ENCODE measurements at regions not wholly inside any gene's neighbourhood (a gene's known extent, or its start where the extent isn't known, plus 50 kb on each side); places are given as distances from the start of the nearest gene placed in this dataset.

GRCh38 chr14:38134416-38135030 lies 73.2 kb upstream of the SSTR1 start:
- Histone ChIP-seq H3K4me3 (no peak overlapping the region), H3K9me3 (no peaks in the 10 kb centered on the region; the same call in 1 of the 2 replicates), H3K4me1 (no peaks in the 10 kb centered on the region), H3K27me3 (ENCODE audit: low read depth) (no peaks in the 10 kb centered on the region), H3K36me3 (replicated peaks) (no peaks in the 10 kb centered on the region)
- in situ Hi-C loops (cut with MboI; ENCODE audit: low sequenced_read_pairs) = no loop called here
- DNase-seq (ENCODE audit: low spot score in 2 of 2) = no peak

- in situ Hi-C loops (cut with MboI; ENCODE audit: low sequenced_read_pairs) = no loop called here
These were observed 72.4 kb upstream of the SSTR1 start for GRCh38 chr14:38135106-38135867.

DNA sequence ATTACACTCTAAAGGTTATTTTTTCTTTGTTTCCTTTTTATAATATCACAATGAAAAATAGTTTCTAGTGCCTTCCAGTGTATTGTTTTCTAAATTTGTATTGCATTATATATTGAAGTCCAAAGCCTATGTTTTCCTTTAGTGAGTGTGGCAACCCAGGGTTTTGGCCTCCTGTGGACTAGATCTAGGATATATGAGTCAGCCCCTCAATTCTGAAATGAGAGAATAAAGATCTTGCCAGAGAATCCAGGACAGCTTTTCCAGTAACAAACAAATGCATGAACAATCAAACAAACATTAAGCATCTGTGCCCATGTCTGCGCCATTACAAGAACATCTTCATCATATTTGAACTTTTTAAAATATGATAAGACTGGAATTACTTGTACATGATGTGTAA lies 70.7 kb upstream of the SSTR1 start:
- Histone ChIP-seq H3K27me3 (ENCODE audit: low read depth) (no peaks in the 10 kb centered on the region), H3K4me3 (no peak overlapping the region), H3K36me3 (replicated peaks) (no peaks in the 10 kb centered on the region), H3K4me1 (no peaks in the 10 kb centered on the region), H3K9me3 (no peaks in the 10 kb centered on the region; the same call in 1 of the 2 replicates)
- DNase-seq (ENCODE audit: low spot score in 2 of 2) = no peak
- in situ Hi-C loops (cut with MboI; ENCODE audit: low sequenced_read_pairs) = no loop called here

More at GRCh38 chr14:38135106-38135867, 72.4 kb upstream of the SSTR1 start:
- Histone ChIP-seq H3K4me3 (no peak overlapping the region), H3K27me3 (ENCODE audit: low read depth) (no peaks in the 10 kb centered on the region), H3K4me1 (no peaks in the 10 kb centered on the region), H3K9me3 (no peaks in the 10 kb centered on the region; the same call in 1 of the 2 replicates), H3K36me3 (replicated peaks) (no peaks in the 10 kb centered on the region)
- no peak for DNase-seq (ENCODE audit: low spot score in 2 of 2)

DNA sequence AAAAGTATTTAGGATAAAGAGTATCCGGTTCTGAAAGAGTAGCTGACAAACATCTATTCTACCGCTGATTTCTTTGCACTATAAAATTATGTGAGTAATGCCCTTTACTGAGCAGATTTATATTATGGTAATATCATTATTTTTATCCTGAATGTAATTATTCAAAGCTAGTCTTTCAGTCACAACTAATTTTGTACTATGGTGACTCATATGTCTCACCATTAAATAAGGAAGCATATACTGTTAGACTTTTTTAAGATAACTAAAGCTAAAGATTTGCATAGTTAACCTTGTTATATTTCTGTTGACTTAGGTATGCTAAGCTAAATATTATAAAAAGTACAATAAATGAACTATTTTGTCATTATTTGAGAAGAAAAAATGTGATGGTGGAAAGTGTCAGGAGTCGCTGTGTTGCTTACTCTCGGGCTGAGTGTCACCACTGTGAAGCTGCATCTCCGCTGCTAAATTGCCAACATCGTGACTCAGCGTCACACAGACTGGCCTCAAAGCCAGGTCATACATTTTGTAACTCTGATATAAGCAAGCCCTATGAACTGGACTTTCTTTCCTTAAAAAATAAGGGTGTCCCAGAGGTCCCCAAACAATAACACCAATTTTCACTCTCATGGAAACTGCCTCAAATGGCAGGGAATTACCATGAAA lies 69.1 kb upstream of the SSTR1 start:
- Histone ChIP-seq H3K9me3 (no peaks in the 10 kb centered on the region), H3K4me1 (no peaks in the 10 kb centered on the region), H3K4me3 (no peak overlapping the region), H3K27me3 (ENCODE audit: low read depth) (no peaks in the 10 kb centered on the region), H3K36me3 (replicated peaks) (no peaks in the 10 kb centered on the region)
- in situ Hi-C loops (cut with MboI; ENCODE audit: low sequenced_read_pairs) = no loop called here
- no peak for DNase-seq (ENCODE audit: low spot score in 2 of 2)

GRCh38 chr14:38139926-38140325 lies 67.8 kb upstream of the SSTR1 start:
- no peaks in the 10 kb centered on the region for H3K9me3 ChIP-seq
- no peak for DNase-seq (ENCODE audit: low spot score in 2 of 2)
- H3K4me1 ChIP-seq = no peaks in the 10 kb centered on the region
- no peaks in the 10 kb centered on the region for H3K27me3 ChIP-seq (ENCODE audit: low read depth)
- no peaks in the 10 kb centered on the region for H3K36me3 ChIP-seq (replicated peaks)
- in situ Hi-C loops (cut with MboI; ENCODE audit: low sequenced_read_pairs) = no loop called here
- H3K4me3 ChIP-seq = no peak overlapping the region

DNA sequence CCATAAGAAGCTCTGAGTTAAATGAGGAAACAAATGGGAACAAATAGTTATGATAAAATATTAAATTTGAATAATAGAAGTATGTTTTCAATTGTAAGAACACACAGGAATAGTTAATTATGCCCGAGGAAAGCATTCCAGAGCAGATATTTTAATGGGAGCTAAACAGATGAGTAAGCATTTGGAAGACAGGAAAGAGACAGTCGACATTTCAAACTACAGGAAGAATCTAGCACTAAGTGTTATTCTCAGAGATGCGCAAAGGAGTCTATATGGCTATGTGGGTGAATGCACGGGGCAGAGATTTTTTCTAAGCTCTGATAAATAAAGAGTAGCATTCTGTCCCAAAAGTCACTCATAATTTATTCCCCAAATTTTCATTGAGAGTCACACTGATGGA lies 64.5 kb upstream of the SSTR1 start:
- H3K27me3 ChIP-seq (ENCODE audit: low read depth) = no peaks in the 10 kb centered on the region
- H3K4me3 ChIP-seq = no peak overlapping the region
- H3K9me3 ChIP-seq = no peaks in the 10 kb centered on the region
- no peaks in the 10 kb centered on the region for H3K36me3 ChIP-seq (replicated peaks)
- H3K4me1 ChIP-seq = no peaks in the 10 kb centered on the region
- DNase-seq (ENCODE audit: low spot score in 2 of 2) = no peak
- in situ Hi-C loops (cut with MboI; ENCODE audit: low sequenced_read_pairs) = no loop called here

DNA sequence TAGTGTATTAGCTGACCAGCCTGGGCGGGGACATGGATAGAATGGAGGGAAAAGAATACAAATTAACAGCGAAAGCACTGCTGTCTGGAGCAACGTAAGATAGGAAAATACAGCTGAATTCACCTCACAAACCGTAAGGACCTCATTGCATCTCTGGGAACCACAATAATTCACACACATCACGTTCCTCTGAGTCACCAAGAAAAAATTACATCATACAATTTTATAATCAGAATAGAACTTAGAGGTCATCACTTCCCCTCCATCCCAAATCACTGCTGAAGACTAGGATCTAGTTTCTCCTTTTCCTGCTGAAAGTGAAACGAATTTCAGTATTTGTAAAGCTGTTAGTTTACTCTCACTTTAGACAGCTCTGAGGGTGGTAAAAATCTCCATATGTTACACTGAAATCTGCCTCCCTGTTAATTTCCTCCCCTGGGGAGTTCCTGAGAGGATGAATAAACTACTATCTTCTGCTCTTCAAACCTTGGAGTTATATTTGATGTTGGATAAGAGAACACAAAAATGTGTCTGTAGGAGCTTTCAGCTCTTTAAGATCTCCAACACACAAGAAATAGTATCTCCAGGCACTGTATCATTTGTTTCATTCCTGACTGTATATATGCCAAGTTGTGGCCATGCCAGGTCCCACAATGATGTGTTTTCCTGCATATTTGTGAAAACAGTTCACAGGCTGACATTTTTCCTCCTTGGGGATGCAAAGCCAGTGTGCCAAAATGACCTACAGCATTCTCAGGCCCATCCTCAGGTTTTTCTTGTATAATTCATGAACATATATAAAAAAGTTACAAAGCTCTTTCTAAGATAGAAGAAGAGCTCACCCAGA lies 63.8 kb upstream of the SSTR1 start:
- Histone ChIP-seq H3K36me3 (replicated peaks) (no peaks in the 10 kb centered on the region), H3K9me3 (no peaks in the 10 kb centered on the region), H3K4me3 (no peak overlapping the region), H3K27me3 (ENCODE audit: low read depth) (no peaks in the 10 kb centered on the region), H3K4me1 (no peaks in the 10 kb centered on the region)
- DNase-seq (ENCODE audit: low spot score in 2 of 2) = no peak
- in situ Hi-C loops (cut with MboI; ENCODE audit: low sequenced_read_pairs) = no loop called here

DNA sequence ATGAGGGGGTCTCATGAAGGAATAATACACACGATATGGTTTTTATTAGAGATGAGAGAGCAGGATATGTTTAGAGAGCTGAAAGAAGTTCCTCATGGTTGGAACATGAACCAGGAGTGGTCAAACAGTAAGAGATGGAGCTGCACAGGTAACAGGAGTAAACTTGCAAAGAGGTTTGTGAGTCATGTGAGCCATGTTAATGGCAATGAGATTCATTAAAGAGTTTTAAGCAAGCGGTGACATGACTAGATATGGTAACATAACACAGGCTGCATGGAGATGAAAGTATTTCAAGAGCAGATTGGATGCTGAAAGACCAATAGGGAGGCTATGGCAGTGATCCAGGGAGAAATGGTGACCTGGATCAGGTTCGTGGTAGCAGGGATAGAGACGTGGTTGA lies 62.6 kb upstream of the SSTR1 start:
- H3K4me1 ChIP-seq = no peaks in the 10 kb centered on the region
- H3K9me3 ChIP-seq = no peaks in the 10 kb centered on the region
- in situ Hi-C loops (cut with MboI; ENCODE audit: low sequenced_read_pairs) = no loop called here
- no peak overlapping the region for H3K4me3 ChIP-seq
- H3K36me3 ChIP-seq (replicated peaks) = no peaks in the 10 kb centered on the region
- no peaks in the 10 kb centered on the region for H3K27me3 ChIP-seq (ENCODE audit: low read depth)
- DNase-seq (ENCODE audit: low spot score in 2 of 2) = no peak

GRCh38 chr14:38150075-38150474 lies 57.6 kb upstream of the SSTR1 start:
- H3K4me3 ChIP-seq = no peak overlapping the region
- in situ Hi-C loops (cut with MboI; ENCODE audit: low sequenced_read_pairs) = no loop called here
- no peaks in the 10 kb centered on the region for H3K9me3 ChIP-seq
- no peaks in the 10 kb centered on the region for H3K4me1 ChIP-seq
- H3K27me3 ChIP-seq (ENCODE audit: low read depth) = no peaks in the 10 kb centered on the region
- DNase-seq (ENCODE audit: low spot score in 2 of 2) = no peak
- H3K36me3 ChIP-seq (replicated peaks) = no peaks in the 10 kb centered on the region
